Mucosa of rectum (tissue), 2 donors: ENCODE measurements at regions not wholly inside any gene's neighbourhood (a gene's known extent, or its start where the extent isn't known, plus 50 kb on each side); places are given as distances from the start of the nearest gene placed in this dataset.

Experiments
- H3K27ac ChIP-seq, 2 donors: one replicate each; pipeline ENCODE4 v1.7.0; 2013; ENCODE audit warnings: inconsistent platforms in 2 of 2, low read depth in 2 of 2, low read length in 2 of 2
- H3K27me3 ChIP-seq, 2 donors: one replicate each; pipeline ENCODE4 v1.7.0; 2013; ENCODE audit warnings: low read length in 2 of 2; ENCODE audit not compliant: control insufficient read depth in 2 of 2, insufficient read depth in 2 of 2
- H3K36me3 ChIP-seq, 2 donors: one replicate each; pipeline ENCODE4 v1.7.0; 2013; ENCODE audit warnings: low read length in 2 of 2; ENCODE audit not compliant: control insufficient read depth in 2 of 2, insufficient read depth in 2 of 2
- H3K4me1 ChIP-seq, 2 donors: one replicate each; pipeline ENCODE4 v1.7.0; 2013; ENCODE audit warnings: low read length in 2 of 2, mild to moderate bottlenecking in 1 of 2; ENCODE audit not compliant: control insufficient read depth in 2 of 2, insufficient read depth in 2 of 2
- H3K4me3 ChIP-seq, 2 donors: one replicate each; pipeline ENCODE4 v1.7.0; 2013; ENCODE audit warnings: low read length in 2 of 2
- H3K9ac ChIP-seq, 2 donors: one replicate each; pipeline ENCODE4 v1.7.0; 2013; ENCODE audit warnings: low read length in 2 of 2, low read depth in 1 of 2, mild to moderate bottlenecking in 1 of 2
- H3K9me3 ChIP-seq, 2 donors: one replicate each; pipeline ENCODE4 v1.7.0; 2013; ENCODE audit warnings: low read length in 2 of 2; ENCODE audit not compliant: control insufficient read depth in 2 of 2
- donor health status: healthy.
- donor health status: Normal muscosa, but diverticular disease.

GRCh38 chr5:68643064-68643463, 427.5 kb downstream of the PIK3R1 start:
- H3K9ac ChIP-seq, result no peak overlapping the region
- H3K4me1 ChIP-seq, result no peaks in the 10 kb centered on the region
- H3K36me3 ChIP-seq, result no peaks in the 10 kb centered on the region
- H3K9me3 ChIP-seq, result no peaks in the 10 kb centered on the region
- H3K27me3 ChIP-seq, result no peaks in the 10 kb centered on the region
- no peak overlapping the region for H3K4me3 ChIP-seq
- H3K27ac ChIP-seq, result no peak overlapping the region

- Histone ChIP-seq H3K27me3 (no peaks in the 10 kb centered on the region), H3K4me3 (no peak overlapping the region), H3K27ac (no peak overlapping the region), H3K36me3 (no peaks in the 10 kb centered on the region), H3K9me3 (no peaks in the 10 kb centered on the region), H3K9ac (no peak overlapping the region), H3K4me1 (no peaks in the 10 kb centered on the region)
Observed at GRCh38 chr5:68644971-68645370, 429.4 kb downstream of the PIK3R1 start.

- no peak overlapping the region for H3K4me3 ChIP-seq
- no peak overlapping the region for H3K27ac ChIP-seq
Observed at GRCh38 chr5:68646144-68646543, 430.6 kb downstream of the PIK3R1 start.

GRCh38 chr5:68647743-68648142, 432.2 kb downstream of the PIK3R1 start:
- Histone ChIP-seq H3K27ac (no peak overlapping the region), H3K4me3 (no peak overlapping the region)

More at GRCh38 chr5:68646144-68646543, 430.6 kb downstream of the PIK3R1 start:
- H3K9me3 ChIP-seq, result no peaks in the 10 kb centered on the region
- no peaks in the 10 kb centered on the region for H3K36me3 ChIP-seq
- H3K27me3 ChIP-seq, result no peaks in the 10 kb centered on the region
- no peak overlapping the region for H3K9ac ChIP-seq
- H3K4me1 ChIP-seq, result no peaks in the 10 kb centered on the region

GRCh38 chr5:68648944-68649857, 433.6 kb downstream of the PIK3R1 start:
- Histone ChIP-seq H3K9ac (no peak overlapping the region), H3K4me1 (peaks cover 0 to 4% of the 10 kb centered on the region in 2 donors), H3K9me3 (no peaks in the 10 kb centered on the region), H3K27me3 (peaks cover 0 to 1% of the 10 kb centered on the region in 2 donors), H3K27ac (no peak overlapping the region), H3K36me3 (no peaks in the 10 kb centered on the region), H3K4me3 (no peak overlapping the region)

More at GRCh38 chr5:68647743-68648142, 432.2 kb downstream of the PIK3R1 start:
- peaks cover 0 to 3% of the 10 kb centered on the region in 2 donors for H3K4me1 ChIP-seq
- H3K27me3 ChIP-seq, result peaks cover 0 to 1% of the 10 kb centered on the region in 2 donors
- no peak overlapping the region for H3K9ac ChIP-seq
- H3K36me3 ChIP-seq, result no peaks in the 10 kb centered on the region
- no peaks in the 10 kb centered on the region for H3K9me3 ChIP-seq

- Histone ChIP-seq H3K36me3 (no peaks in the 10 kb centered on the region), H3K4me3 (no peak overlapping the region), H3K9ac (no peak overlapping the region), H3K27me3 (peaks cover 0 to 1% of the 10 kb centered on the region in 2 donors), H3K9me3 (no peaks in the 10 kb centered on the region), H3K4me1 (peaks cover 0 to 4% of the 10 kb centered on the region in 2 donors), H3K27ac (no peak overlapping the region)
Observed at GRCh38 chr5:68652534-68652965, 437.0 kb downstream of the PIK3R1 start.

GRCh38 chr5:68653471-68653870, 437.9 kb downstream of the PIK3R1 start:
- Histone ChIP-seq H3K27ac (no peak overlapping the region), H3K36me3 (no peaks in the 10 kb centered on the region), H3K4me3 (no peak overlapping the region), H3K27me3 (peaks cover 0 to 1% of the 10 kb centered on the region in 2 donors), H3K4me1 (peaks cover 0 to 4% of the 10 kb centered on the region in 2 donors), H3K9me3 (no peaks in the 10 kb centered on the region), H3K9ac (no peak overlapping the region)

- no peak overlapping the region for H3K4me3 ChIP-seq
- H3K4me1 ChIP-seq, result peaks cover 0 to 4% of the 10 kb centered on the region in 2 donors
- H3K27me3 ChIP-seq, result peaks cover 0 to 1% of the 10 kb centered on the region in 2 donors
- no peaks in the 10 kb centered on the region for H3K9me3 ChIP-seq
- H3K27ac ChIP-seq, result no peak overlapping the region
- no peak overlapping the region for H3K9ac ChIP-seq
- H3K36me3 ChIP-seq, result no peaks in the 10 kb centered on the region
Observed at GRCh38 chr5:68657055-68657961, 436.5 kb upstream of the SLC30A5 start.

- H3K27me3 ChIP-seq, result no peaks in the 10 kb centered on the region
- no peaks in the 10 kb centered on the region for H3K9me3 ChIP-seq
- no peak overlapping the region for H3K27ac ChIP-seq
- H3K36me3 ChIP-seq, result no peaks in the 10 kb centered on the region
- H3K9ac ChIP-seq, result no peak overlapping the region
- H3K4me3 ChIP-seq, result no peak overlapping the region
- H3K4me1 ChIP-seq, result no peaks in the 10 kb centered on the region
Observed at GRCh38 chr5:68658810-68659372, 434.9 kb upstream of the SLC30A5 start.
